DOHH2 (cell line): ENCODE measurements at regions not wholly inside any gene's neighbourhood (a gene's known extent, or its start where the extent isn't known, plus 50 kb on each side); places are given as distances from the start of the nearest gene placed in this dataset.

ENCODE experiments used
- H3F3A ChIP-seq: fragments of 200-600 bp; sonication (generic), shearing (Covaris generic); 2 replicates; pipeline ENCODE4 v1.6.0; 2016; ENCODE audit warnings: antibody characterized with exemption, mild to moderate bottlenecking; ENCODE audit not compliant: control insufficient read depth, insufficient read depth
- H3K27ac ChIP-seq: fragments of 200-600 bp; sonication (generic); 2 replicates; pipeline ENCODE4 v1.5.1; 2014; ENCODE audit warnings: low read depth, mild to moderate bottlenecking, low read length, moderate library complexity
- H3K27me3 ChIP-seq: fragments of 200-600 bp; sonication (generic); 2 replicates; pipeline ENCODE4 v1.6.1; 2014; ENCODE audit warnings: mild to moderate bottlenecking, low read length, mixed read lengths; ENCODE audit not compliant: control insufficient read depth
- H3K36me3 ChIP-seq: fragments of 200-600 bp; sonication (generic); 2 replicates; pipeline ENCODE4 v1.6.1; 2014; ENCODE audit warnings: mild to moderate bottlenecking, low read length, moderate library complexity, mixed read lengths; ENCODE audit not compliant: control insufficient read depth
- H3K4me1 ChIP-seq: fragments of 200-600 bp; sonication (generic); 2 replicates; pipeline ENCODE4 v1.6.1; 2014; ENCODE audit warnings: mild to moderate bottlenecking, low read length, mixed read lengths; ENCODE audit not compliant: control insufficient read depth
- H3K4me2 ChIP-seq: fragments of 200-600 bp; sonication (generic); 2 replicates; pipeline ENCODE4 v1.6.0; 2014; ENCODE audit warnings: mild to moderate bottlenecking, low read length, moderate library complexity
- H3K4me3 ChIP-seq: fragments of 200-600 bp; sonication (generic); 2 replicates; pipeline ENCODE4 v1.5.1; 2014; ENCODE audit warnings: mild to moderate bottlenecking, low read length, mixed read lengths
- H3K79me2 ChIP-seq: fragments of 200-600 bp; sonication (generic); 2 replicates; pipeline ENCODE4 v1.6.1; 2014; ENCODE audit warnings: mild to moderate bottlenecking, low read length, mixed read lengths; ENCODE audit not compliant: control insufficient read depth
- H3K9me2 ChIP-seq: fragments of 200-600 bp; sonication (generic); replicated peaks from 2 replicates; pipeline ENCODE4 v1.6.1; 2014; ENCODE audit warnings: mild to moderate bottlenecking, low read length, mixed read lengths; ENCODE audit not compliant: control insufficient read depth
- H3K9me3 ChIP-seq: fragments of 200-600 bp; sonication (generic); 2 replicates; pipeline ENCODE4 v1.6.1; 2014; ENCODE audit warnings: antibody characterized with exemption, low read length, mixed read lengths; ENCODE audit not compliant: control insufficient read depth, insufficient read depth
- H4K20me1 ChIP-seq: fragments of 200-600 bp; sonication (generic); 2 replicates; pipeline ENCODE4 v1.6.0; 2014; ENCODE audit warnings: low read depth, mild to moderate bottlenecking, antibody characterized with exemption, low read length, moderate library complexity; ENCODE audit not compliant: control insufficient read depth, insufficient read depth
- EZH2phosphoT487 ChIP-seq: fragments of 200-600 bp; sonication (generic); IDR thresholded peaks from 2 replicates; pipeline ENCODE4 v1.6.1; 2017; ENCODE audit warnings: borderline replicate concordance, mild to moderate bottlenecking, antibody characterized with exemption, low read length, moderate library complexity, mixed read lengths
- TF ChIP-seq, protein P1 (sequence below): fragments of 200-600 bp; sonication (generic); IDR thresholded peaks from one replicate; pipeline ENCODE4 v1.5.1; 2014; ENCODE audit warnings: antibody characterized with exemption, mild to moderate bottlenecking, low read depth, low read length; ENCODE audit not compliant: poor library complexity, severe bottlenecking

GRCh38 chr3:117255736-117256135 is 546.2 kb downstream of the TUSC7 start:
- Histone ChIP-seq H3K4me3 (no peak overlapping the region), H3K27ac (no peak overlapping the region), H3K36me3 (no peaks in the 10 kb centered on the region), H3K9me3 (no peaks in the 10 kb centered on the region), H3K4me1 (no peaks in the 10 kb centered on the region), H3K79me2 (no peaks in the 10 kb centered on the region), H3K27me3 (no peaks in the 10 kb centered on the region), H3F3A (no peaks in the 10 kb centered on the region), H4K20me1 (no peaks in the 10 kb centered on the region), H3K9me2 (no peaks in the 10 kb centered on the region), H3K4me2 (no peak overlapping the region)
- no peak for TF ChIP-seq EZH2phosphoT487
- TF ChIP-seq, protein P1, sequence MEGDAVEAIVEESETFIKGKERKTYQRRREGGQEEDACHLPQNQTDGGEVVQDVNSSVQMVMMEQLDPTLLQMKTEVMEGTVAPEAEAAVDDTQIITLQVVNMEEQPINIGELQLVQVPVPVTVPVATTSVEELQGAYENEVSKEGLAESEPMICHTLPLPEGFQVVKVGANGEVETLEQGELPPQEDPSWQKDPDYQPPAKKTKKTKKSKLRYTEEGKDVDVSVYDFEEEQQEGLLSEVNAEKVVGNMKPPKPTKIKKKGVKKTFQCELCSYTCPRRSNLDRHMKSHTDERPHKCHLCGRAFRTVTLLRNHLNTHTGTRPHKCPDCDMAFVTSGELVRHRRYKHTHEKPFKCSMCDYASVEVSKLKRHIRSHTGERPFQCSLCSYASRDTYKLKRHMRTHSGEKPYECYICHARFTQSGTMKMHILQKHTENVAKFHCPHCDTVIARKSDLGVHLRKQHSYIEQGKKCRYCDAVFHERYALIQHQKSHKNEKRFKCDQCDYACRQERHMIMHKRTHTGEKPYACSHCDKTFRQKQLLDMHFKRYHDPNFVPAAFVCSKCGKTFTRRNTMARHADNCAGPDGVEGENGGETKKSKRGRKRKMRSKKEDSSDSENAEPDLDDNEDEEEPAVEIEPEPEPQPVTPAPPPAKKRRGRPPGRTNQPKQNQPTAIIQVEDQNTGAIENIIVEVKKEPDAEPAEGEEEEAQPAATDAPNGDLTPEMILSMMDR: no peak

GRCh38 chr3:117261983-117262421 is 552.4 kb downstream of the TUSC7 start:
- Histone ChIP-seq H3K9me3 (no peaks in the 10 kb centered on the region), H3K4me2 (no peak overlapping the region), H3K4me1 (peaks cover 8% of the 10 kb centered on the region), H3K4me3 (no peak overlapping the region), H3K9me2 (no peaks in the 10 kb centered on the region), H3K79me2 (no peaks in the 10 kb centered on the region), H3K27ac (no peak overlapping the region), H3F3A (no peaks in the 10 kb centered on the region), H4K20me1 (no peaks in the 10 kb centered on the region), H3K27me3 (no peaks in the 10 kb centered on the region), H3K36me3 (no peaks in the 10 kb centered on the region)
- TF ChIP-seq, protein P1: no peak

- Histone ChIP-seq H3K4me1 (peaks cover 21% of the 10 kb centered on the region), H3K4me2 (no peak overlapping the region), H3K9me2 (no peaks in the 10 kb centered on the region), H3K9me3 (no peaks in the 10 kb centered on the region), H3F3A (no peaks in the 10 kb centered on the region), H4K20me1 (no peaks in the 10 kb centered on the region), H3K4me3 (no peak overlapping the region), H3K27ac (no peak overlapping the region), H3K36me3 (no peaks in the 10 kb centered on the region), H3K79me2 (no peaks in the 10 kb centered on the region), H3K27me3 (no peaks in the 10 kb centered on the region)
- TF ChIP-seq EZH2phosphoT487: no peak
- TF ChIP-seq, protein P1: no peak
Observed at GRCh38 chr3:117263270-117263669, 553.7 kb downstream of the TUSC7 start.

DNA sequence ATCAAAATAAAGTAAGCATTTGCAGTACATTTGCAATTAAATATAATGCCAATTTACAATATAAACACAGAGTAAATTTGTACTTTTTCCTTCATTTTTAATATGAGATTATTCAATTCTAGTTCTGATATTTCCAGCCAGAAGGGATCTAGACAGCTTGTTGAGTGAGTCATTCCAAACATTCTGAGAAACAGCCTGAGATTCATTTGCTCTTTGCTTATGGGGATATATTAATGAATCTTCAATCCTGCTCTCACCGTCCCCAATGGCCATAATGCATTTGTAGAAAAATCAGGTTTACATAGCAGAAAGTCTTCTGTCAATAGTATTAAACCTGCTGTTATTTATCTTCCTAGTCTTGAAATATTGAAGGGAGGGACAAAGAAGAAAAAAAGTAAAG is 554.2 kb downstream of the TUSC7 start:
- Histone ChIP-seq H3K9me3 (no peaks in the 10 kb centered on the region), H3F3A (no peaks in the 10 kb centered on the region), H3K36me3 (no peaks in the 10 kb centered on the region), H3K4me1 (peaks cover 21% of the 10 kb centered on the region), H3K4me3 (no peak overlapping the region), H3K27me3 (no peaks in the 10 kb centered on the region), H3K9me2 (no peaks in the 10 kb centered on the region), H4K20me1 (no peaks in the 10 kb centered on the region), H3K79me2 (no peaks in the 10 kb centered on the region), H3K27ac (no peak overlapping the region), H3K4me2 (no peak overlapping the region)
- no peak for TF ChIP-seq EZH2phosphoT487
- TF ChIP-seq, protein P1: no peak
